ENCODE measurements at regions not wholly inside any gene's neighbourhood (a gene's known extent, or its start where the extent isn't known, plus 50 kb on each side); places are given as distances from the start of the nearest gene placed in this dataset.

GRCh38 chr7:156487811-156488533 is 152.6 kb upstream of the RNF32 start:
- Histone ChIP-seq H3K27ac (ENCODE audit: low read length) (no peak overlapping the region), H3K36me3 (ENCODE audit: control insufficient read depth, insufficient read depth, low read length) (no peaks in the 10 kb centered on the region), H3K4me3 (ENCODE audit: low read length) (no peak overlapping the region), H3K4me1 (ENCODE audit: control insufficient read depth, insufficient read depth, low read length) (no peaks in the 10 kb centered on the region), H3K9me3 (replicated peaks; ENCODE audit: control insufficient read depth, low read depth, low read length) (no peaks in the 10 kb centered on the region), H3K27me3 (ENCODE audit: control insufficient read depth, insufficient read depth, low read length) (no peaks in the 10 kb centered on the region)
- DNase-seq = no peak
- 80% methylated on average over 7 of the region's 12 CpGs for WGBS (ENCODE audit: insufficient coverage)

GRCh38 chr7:156480671-156481070 is 159.9 kb upstream of the RNF32 start:
- Histone ChIP-seq H3K4me3 (ENCODE audit: low read length) (no peak overlapping the region), H3K9me3 (replicated peaks; ENCODE audit: control insufficient read depth, low read depth, low read length) (no peaks in the 10 kb centered on the region), H3K27ac (ENCODE audit: low read length) (no peak overlapping the region), H3K4me1 (ENCODE audit: control insufficient read depth, insufficient read depth, low read length) (no peaks in the 10 kb centered on the region), H3K27me3 (ENCODE audit: control insufficient read depth, insufficient read depth, low read length) (no peaks in the 10 kb centered on the region), H3K36me3 (ENCODE audit: control insufficient read depth, insufficient read depth, low read length) (no peaks in the 10 kb centered on the region)
- WGBS (ENCODE audit: insufficient coverage) = 67% methylated on average over 9 of the region's 12 CpGs
- no peak for DNase-seq

- Histone ChIP-seq H3K9me3 (replicated peaks; ENCODE audit: control insufficient read depth, low read depth, low read length) (no peaks in the 10 kb centered on the region), H3K36me3 (ENCODE audit: control insufficient read depth, insufficient read depth, low read length) (no peaks in the 10 kb centered on the region), H3K4me3 (ENCODE audit: low read length) (no peak overlapping the region), H3K4me1 (ENCODE audit: control insufficient read depth, insufficient read depth, low read length) (no peaks in the 10 kb centered on the region), H3K27me3 (ENCODE audit: control insufficient read depth, insufficient read depth, low read length) (peaks cover 2% of the 10 kb centered on the region), H3K27ac (ENCODE audit: low read length) (no peak overlapping the region)
- 0% methylated on average over 1 of the region's 2 CpGs for WGBS (ENCODE audit: insufficient coverage)
- DNase-seq = no peak
These were observed 161.0 kb upstream of the RNF32 start for GRCh38 chr7:156479596-156479995.

- H3K4me1 ChIP-seq (ENCODE audit: control insufficient read depth, insufficient read depth, low read length) = no peaks in the 10 kb centered on the region
- no peak for DNase-seq
- H3K4me3 ChIP-seq (ENCODE audit: low read length) = no peak overlapping the region
- WGBS (ENCODE audit: insufficient coverage) = 76% methylated on average over 11 of the region's 11 CpGs
- H3K36me3 ChIP-seq (ENCODE audit: control insufficient read depth, insufficient read depth, low read length) = no peaks in the 10 kb centered on the region
- H3K27ac ChIP-seq (ENCODE audit: low read length) = no peak overlapping the region
- peaks cover 2% of the 10 kb centered on the region for H3K27me3 ChIP-seq (ENCODE audit: control insufficient read depth, insufficient read depth, low read length)
- H3K9me3 ChIP-seq (replicated peaks; ENCODE audit: control insufficient read depth, low read depth, low read length) = no peaks in the 10 kb centered on the region
These were observed 162.1 kb upstream of the RNF32 start for GRCh38 chr7:156478486-156478885.

GRCh38 chr7:156475666-156476065 is 164.9 kb upstream of the RNF32 start:
- no peak overlapping the region for H3K27ac ChIP-seq (ENCODE audit: low read length)
- no peaks in the 10 kb centered on the region for H3K9me3 ChIP-seq (replicated peaks; ENCODE audit: control insufficient read depth, low read depth, low read length)
- WGBS (ENCODE audit: insufficient coverage) = 52% methylated on average over 5 of the region's 5 CpGs
- H3K27me3 ChIP-seq (ENCODE audit: control insufficient read depth, insufficient read depth, low read length) = peaks cover 2% of the 10 kb centered on the region
- H3K4me3 ChIP-seq (ENCODE audit: low read length) = no peak overlapping the region
- H3K4me1 ChIP-seq (ENCODE audit: control insufficient read depth, insufficient read depth, low read length) = no peaks in the 10 kb centered on the region
- DNase-seq = no peak
- no peaks in the 10 kb centered on the region for H3K36me3 ChIP-seq (ENCODE audit: control insufficient read depth, insufficient read depth, low read length)

GRCh38 chr7:156475179-156475578 is 165.4 kb upstream of the RNF32 start:
- DNase-seq = no peak
- WGBS (ENCODE audit: insufficient coverage) = 82% methylated on average over 4 of the region's 6 CpGs
- peaks cover 2% of the 10 kb centered on the region for H3K27me3 ChIP-seq (ENCODE audit: control insufficient read depth, insufficient read depth, low read length)

GRCh38 chr7:156474241-156474743 is 166.3 kb upstream of the RNF32 start:
- no peaks in the 10 kb centered on the region for H3K9me3 ChIP-seq (replicated peaks; ENCODE audit: control insufficient read depth, low read depth, low read length)
- WGBS (ENCODE audit: insufficient coverage) = 78% methylated on average over 4 of the region's 7 CpGs

More at GRCh38 chr7:156475179-156475578, 165.4 kb upstream of the RNF32 start:
- H3K36me3 ChIP-seq (ENCODE audit: control insufficient read depth, insufficient read depth, low read length) = no peaks in the 10 kb centered on the region
- no peak overlapping the region for H3K4me3 ChIP-seq (ENCODE audit: low read length)
- H3K9me3 ChIP-seq (replicated peaks; ENCODE audit: control insufficient read depth, low read depth, low read length) = no peaks in the 10 kb centered on the region
- no peaks in the 10 kb centered on the region for H3K4me1 ChIP-seq (ENCODE audit: control insufficient read depth, insufficient read depth, low read length)
- no peak overlapping the region for H3K27ac ChIP-seq (ENCODE audit: low read length)

GRCh38 chr7:156473476-156474240 is 166.9 kb upstream of the RNF32 start:
- Histone ChIP-seq H3K4me3 (ENCODE audit: low read length) (no peak overlapping the region), H3K27ac (ENCODE audit: low read length) (no peak overlapping the region), H3K9me3 (replicated peaks; ENCODE audit: control insufficient read depth, low read depth, low read length) (no peaks in the 10 kb centered on the region), H3K27me3 (ENCODE audit: control insufficient read depth, insufficient read depth, low read length) (peaks cover 2% of the 10 kb centered on the region), H3K4me1 (ENCODE audit: control insufficient read depth, insufficient read depth, low read length) (no peaks in the 10 kb centered on the region), H3K36me3 (ENCODE audit: control insufficient read depth, insufficient read depth, low read length) (no peaks in the 10 kb centered on the region)
- 15% methylated on average over 4 of the region's 9 CpGs for WGBS (ENCODE audit: insufficient coverage)
- DNase-seq = peak; percentile 20

More at GRCh38 chr7:156474241-156474743, 166.3 kb upstream of the RNF32 start:
- DNase-seq = no peak
- Histone ChIP-seq H3K4me3 (ENCODE audit: low read length) (no peak overlapping the region), H3K27ac (ENCODE audit: low read length) (no peak overlapping the region), H3K4me1 (ENCODE audit: control insufficient read depth, insufficient read depth, low read length) (no peaks in the 10 kb centered on the region), H3K27me3 (ENCODE audit: control insufficient read depth, insufficient read depth, low read length) (peaks cover 2% of the 10 kb centered on the region), H3K36me3 (ENCODE audit: control insufficient read depth, insufficient read depth, low read length) (no peaks in the 10 kb centered on the region)

- Histone ChIP-seq H3K27ac (ENCODE audit: low read length) (no peak overlapping the region), H3K36me3 (ENCODE audit: control insufficient read depth, insufficient read depth, low read length) (no peaks in the 10 kb centered on the region), H3K4me3 (ENCODE audit: low read length) (no peak overlapping the region), H3K27me3 (ENCODE audit: control insufficient read depth, insufficient read depth, low read length) (peaks cover 2% of the 10 kb centered on the region), H3K9me3 (replicated peaks; ENCODE audit: control insufficient read depth, low read depth, low read length) (no peaks in the 10 kb centered on the region), H3K4me1 (ENCODE audit: control insufficient read depth, insufficient read depth, low read length) (no peaks in the 10 kb centered on the region)
- no peak for DNase-seq
- 78% methylated on average over 7 of the region's 11 CpGs for WGBS (ENCODE audit: insufficient coverage)
These were observed 168.3 kb upstream of the RNF32 start for GRCh38 chr7:156472267-156472666.
